H7 (cell line): ENCODE measurements at regions not wholly inside any gene's neighbourhood (a gene's known extent, or its start where the extent isn't known, plus 50 kb on each side); places are given as distances from the start of the nearest gene placed in this dataset.
"Not testable (repeated sequence)": the region's sequence is repeated elsewhere in the genome, so short reads cannot be mapped to it uniquely, and the experiment has no call there.

Experiments used
- DNase-seq: peaks from one replicate; pipeline ENCODE4 v3.0.0; 2012
- H3K27me3 ChIP-seq: 2 replicates; pipeline ENCODE4 v1.6.0; 2011; ENCODE audit warnings: mild to moderate bottlenecking, low read length; ENCODE audit not compliant: control insufficient read depth, insufficient read depth
- H3K36me3 ChIP-seq: replicated peaks from 2 replicates; pipeline ENCODE4 v1.5.1; 2011; ENCODE audit warnings: low read length; ENCODE audit not compliant: control insufficient read depth, insufficient read depth
- H3K4me3 ChIP-seq: 2 replicates; pipeline ENCODE4 v1.5.1; 2011; ENCODE audit warnings: low read depth, mild to moderate bottlenecking, control low read depth, low read length, moderate library complexity; ENCODE audit not compliant: insufficient read depth

DNA sequence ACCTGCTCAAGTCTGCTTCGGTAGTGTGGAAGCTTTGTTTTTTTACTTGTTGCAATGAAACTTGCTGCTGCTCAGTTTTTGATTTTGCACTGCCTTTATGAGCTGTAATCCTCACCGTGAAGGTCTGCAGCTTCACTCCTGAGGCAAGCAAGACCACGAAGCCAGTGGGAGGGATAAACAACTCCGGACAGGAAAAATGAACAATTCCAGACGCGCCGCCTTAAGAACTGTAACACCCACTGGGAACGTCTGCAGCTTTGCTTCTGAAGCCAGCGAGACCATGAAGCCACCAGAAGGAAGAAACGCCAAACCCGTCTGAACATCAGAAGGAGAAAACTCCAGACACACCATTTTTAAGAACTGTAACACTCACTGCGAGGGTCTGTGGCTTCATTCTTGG is 245.7 kb upstream of the REG3G start:
- DNase-seq: no peak
- H3K36me3 ChIP-seq: no peaks in the 10 kb centered on the region
- H3K27me3 ChIP-seq: no peaks in the 10 kb centered on the region; the same call in 1 of the 2 replicates
- no peak overlapping the region for H3K4me3 ChIP-seq

DNA sequence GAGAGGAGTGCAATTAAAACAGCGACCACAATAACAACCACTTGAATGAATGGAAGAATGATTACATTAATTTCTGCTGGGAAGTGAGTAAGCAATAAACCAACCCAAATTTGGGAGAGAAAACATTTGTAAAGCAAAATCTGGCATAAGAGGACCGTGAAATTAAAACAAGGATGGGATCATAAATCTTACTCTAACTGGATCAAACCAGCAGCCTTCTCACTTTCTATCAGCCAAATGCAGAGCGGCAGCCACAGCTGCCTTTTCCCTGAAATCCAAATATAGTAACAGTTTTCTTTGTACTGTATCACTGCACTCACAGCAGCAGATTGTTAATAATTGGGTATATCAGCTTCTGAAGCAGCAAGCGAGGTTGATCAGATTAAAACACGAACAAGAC is 245.2 kb upstream of the REG3G start:
- no peak for DNase-seq
- H3K27me3 ChIP-seq: no peaks in the 10 kb centered on the region; the same call in 1 of the 2 replicates
- H3K36me3 ChIP-seq: no peaks in the 10 kb centered on the region
- no peak overlapping the region for H3K4me3 ChIP-seq

DNA sequence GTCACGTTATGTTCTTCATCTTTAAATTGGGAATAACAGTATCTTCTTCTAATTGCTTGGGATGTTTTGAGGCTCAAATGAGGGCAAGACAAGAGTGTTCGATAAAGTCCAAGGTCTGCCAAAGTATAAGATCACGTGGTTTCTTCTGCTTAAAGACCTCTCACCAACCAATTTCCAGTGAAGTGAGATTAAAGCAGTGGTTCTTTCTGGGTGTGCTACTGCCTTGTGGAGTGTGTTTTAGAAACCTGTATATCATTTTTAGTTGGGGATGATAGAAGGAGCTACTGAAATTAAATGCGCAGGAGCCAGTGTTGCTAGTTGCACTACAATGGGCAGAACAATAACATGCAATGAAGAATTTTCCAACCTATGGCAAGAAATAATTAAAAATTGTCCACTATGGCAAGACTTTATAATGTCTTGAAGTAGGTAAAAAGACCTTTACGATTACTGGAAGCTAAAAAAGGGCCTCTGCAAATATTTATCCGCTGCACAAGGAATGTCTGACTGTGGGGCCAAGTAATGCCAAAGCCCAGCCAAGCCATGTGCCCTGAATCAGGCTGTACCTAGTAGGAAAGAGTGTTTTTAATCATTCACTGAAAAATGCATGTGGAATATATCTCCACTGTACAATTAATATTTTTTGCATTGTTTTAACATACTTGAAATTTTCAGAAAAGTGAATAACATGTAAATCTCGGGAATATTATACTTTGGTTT is 244.5 kb upstream of the REG3G start:
- Histone ChIP-seq H3K4me3 (no peak overlapping the region), H3K36me3 (no peaks in the 10 kb centered on the region), H3K27me3 (no peaks in the 10 kb centered on the region)
- DNase-seq: no peak

DNA sequence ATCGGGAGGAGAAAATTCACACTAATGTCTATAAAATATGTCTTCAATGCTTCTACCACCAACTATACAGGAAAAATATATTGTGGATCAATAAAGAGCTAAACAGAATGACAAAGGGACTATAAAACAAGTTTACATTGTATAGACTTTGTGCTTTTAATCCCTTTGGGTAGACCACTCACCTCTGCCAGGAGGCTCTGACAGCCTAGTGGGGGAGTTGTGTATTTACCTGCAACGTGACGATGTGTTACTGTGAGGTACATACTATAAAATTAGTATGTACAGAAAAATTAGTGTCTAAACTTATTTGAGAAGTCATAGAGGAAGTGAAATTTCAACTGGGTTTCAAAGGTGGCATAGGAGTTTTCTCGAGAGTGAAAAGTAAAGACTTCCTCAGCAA is 243.3 kb upstream of the REG3G start:
- Histone ChIP-seq H3K27me3 (no peaks in the 10 kb centered on the region), H3K4me3 (no peak overlapping the region), H3K36me3 (no peaks in the 10 kb centered on the region)
- peak; percentile 25 for DNase-seq

DNA sequence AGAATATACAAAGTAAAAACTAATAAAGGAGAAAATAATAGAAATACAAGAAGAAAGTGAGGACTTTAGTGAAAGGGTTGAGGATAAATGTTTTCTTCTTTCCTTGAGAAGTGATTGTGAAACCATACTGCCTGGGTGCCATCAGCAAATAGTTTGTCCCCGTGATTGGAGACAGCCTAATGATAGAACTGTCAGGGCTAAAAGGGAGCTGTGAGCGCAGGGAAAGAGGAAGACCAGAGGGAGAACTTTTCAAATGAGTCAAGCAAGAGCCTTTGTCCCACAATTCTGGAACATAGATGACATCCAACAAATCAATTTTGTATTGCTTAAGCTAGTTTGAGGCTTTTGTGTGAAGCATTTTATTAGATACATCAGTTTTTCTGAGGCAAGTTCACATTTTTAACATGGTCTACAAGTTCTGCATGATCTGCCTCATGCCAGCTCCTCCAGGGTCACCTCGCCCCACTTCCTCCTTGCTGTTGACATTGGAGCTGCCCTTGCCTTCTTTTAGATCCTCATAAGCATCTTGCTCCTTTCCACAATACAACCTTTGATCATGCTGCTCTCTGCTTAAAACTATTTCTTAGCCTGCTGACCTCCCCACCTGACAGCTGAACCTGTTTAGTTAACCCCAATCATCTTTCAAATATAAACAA is 213.4 kb upstream of the REG3G start:
- H3K27me3 ChIP-seq: no peaks in the 10 kb centered on the region
- no peak overlapping the region for H3K4me3 ChIP-seq
- DNase-seq: no peak
- H3K36me3 ChIP-seq: no peaks in the 10 kb centered on the region

DNA sequence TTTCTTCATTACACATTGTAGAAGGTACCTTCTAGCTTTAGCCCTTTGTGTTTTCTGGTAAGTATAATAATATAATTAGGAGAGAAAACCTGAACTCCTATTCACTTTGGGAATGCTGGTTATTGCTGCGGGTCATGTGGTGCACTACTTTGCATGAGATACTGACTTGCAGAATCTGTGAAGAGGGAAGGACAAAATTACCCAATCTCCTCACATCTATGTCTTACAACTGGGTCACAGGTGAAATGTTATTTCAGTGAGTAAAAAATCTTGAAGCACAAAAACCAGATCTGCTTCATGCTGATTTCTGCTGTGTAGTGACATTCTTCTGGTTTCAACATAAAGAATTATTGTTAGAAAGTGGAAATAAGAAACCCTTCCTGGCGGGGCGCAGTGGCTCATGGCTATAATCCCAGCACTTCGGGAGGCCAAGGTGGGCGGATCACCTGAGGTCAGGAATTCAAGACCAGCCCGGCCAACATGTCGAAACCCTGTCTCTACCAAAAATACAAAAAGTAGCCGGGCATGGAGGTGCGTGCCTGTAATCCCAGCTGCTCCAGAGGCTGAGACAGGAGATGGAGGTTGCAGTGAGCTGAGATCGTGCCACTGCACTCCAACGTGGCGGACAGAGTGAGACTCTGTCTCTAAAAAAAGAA is 211.0 kb upstream of the REG3G start:
- no peaks in the 10 kb centered on the region for H3K27me3 ChIP-seq
- no peak for DNase-seq

DNA sequence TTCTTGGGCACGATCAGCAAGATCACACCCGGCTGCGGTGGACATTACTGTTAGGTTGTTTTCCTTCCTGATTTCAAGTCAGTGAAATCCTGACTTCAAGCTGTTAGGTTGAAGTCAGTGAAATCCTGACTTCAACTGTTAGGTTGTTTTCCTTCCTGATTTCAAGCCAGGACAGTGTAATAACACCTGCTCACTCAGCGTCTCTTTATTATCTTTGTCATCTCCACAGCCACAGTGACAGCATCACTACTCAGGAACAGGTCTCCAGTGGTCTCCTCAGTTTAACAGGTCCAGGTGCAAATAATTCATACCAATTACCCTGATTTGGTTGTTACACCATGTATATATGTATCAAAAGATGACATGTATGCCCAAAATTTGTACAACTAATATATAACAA is 208.1 kb upstream of the REG3G start:
- no peaks in the 10 kb centered on the region for H3K36me3 ChIP-seq
- DNase-seq: no peak
- no peaks in the 10 kb centered on the region for H3K27me3 ChIP-seq
- no peak overlapping the region for H3K4me3 ChIP-seq

More for the DNA sequence above, 211.0 kb upstream of the REG3G start:
- H3K4me3 ChIP-seq: no peak overlapping the region
- H3K36me3 ChIP-seq: no peaks in the 10 kb centered on the region

DNA sequence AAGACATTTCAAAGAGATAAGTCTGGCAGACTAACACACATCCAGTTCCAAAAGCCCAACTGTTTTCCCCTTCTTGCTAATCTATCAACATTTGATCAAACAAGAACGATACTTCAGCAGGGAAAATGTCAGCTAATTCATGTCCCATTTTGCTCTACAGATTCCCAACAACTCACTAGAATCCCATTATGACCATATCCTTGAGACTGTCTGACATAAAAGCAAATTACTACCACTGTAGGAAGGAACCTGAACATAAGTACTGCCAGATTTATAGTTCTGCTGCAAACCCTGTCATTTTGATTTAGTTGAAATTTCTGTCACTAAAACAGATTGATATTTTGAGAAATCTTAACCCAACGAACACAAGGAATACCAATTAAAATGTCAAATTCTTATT is 193.0 kb upstream of the REG3G start:
- H3K4me3 ChIP-seq: no peak overlapping the region
- peaks cover 4% of the 10 kb centered on the region; the same call in 1 of the 2 replicates for H3K27me3 ChIP-seq
- no peak for DNase-seq
- H3K36me3 ChIP-seq: no peaks in the 10 kb centered on the region

DNA sequence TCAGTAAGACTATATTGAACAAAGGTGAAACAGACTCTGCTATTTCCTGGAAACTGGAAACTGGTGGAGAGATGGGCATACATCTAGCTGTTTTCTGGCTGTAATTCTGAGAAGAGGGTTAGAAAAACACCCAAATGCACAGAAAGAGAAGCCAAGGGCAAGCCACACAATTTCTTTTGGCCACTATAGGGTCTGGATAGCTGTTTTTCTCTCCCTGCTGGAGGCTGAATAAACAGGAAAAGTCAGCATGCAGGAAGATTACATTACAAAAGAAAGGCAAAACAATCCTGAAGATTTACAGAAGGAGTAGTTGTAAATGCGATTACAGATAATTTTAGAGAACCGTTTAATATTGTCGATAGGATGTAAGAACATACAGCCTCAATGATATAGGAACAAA is 186.2 kb upstream of the REG3G start:
- Histone ChIP-seq H3K36me3 (no peaks in the 10 kb centered on the region), H3K27me3 (peaks cover 26% of the 10 kb centered on the region), H3K4me3 (no peak overlapping the region)
- DNase-seq: peak; percentile 15

DNA sequence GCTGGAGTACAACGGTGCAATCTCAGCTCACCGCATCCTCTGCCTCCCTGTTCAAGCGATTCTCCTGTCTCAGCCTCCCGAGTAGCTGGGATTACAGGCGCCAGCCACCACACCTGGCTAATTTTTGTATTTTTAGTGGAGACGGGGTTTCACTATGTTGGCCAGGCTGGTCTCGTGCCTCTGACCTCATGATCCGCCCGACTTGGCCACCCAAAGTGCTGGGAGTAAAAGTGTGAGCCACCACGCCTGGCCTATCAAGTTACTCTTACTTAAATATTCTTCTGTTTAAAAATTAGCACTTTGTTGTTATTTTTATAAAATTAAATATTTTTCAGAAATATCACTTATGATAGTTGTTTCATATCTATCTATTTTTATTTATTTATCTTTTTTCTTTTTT is 185.2 kb upstream of the REG3G start:
- H3K27me3 ChIP-seq: peaks cover 26% of the 10 kb centered on the region
- not testable (repeated sequence) for DNase-seq, H3K4me3 ChIP-seq, H3K36me3 ChIP-seq

DNA sequence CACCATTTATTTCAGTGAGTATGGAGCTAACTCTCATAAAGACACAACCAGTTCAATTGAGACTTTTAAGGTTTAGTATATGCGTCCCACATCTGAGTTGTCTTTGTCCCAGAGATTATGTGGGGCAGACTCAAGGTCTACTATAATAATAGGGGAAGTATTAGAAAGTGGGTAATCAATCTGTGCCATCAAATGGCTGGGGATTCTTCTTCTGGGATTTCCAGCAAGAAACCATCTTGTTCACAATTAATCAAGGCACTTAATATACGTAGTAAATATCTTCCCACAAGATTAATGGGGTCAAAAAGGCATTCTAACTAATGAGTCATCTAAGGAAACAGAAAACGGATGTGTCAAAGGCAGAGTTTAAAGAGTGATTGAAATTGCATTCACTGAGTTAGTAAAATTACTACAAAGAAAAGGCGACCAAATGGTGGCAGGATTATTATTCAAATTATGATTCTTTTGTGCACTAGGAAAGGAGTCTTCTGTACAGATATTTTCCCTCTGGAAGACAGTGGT is 179.8 kb upstream of the REG3G start:
- H3K4me3 ChIP-seq: no peak overlapping the region
- no peaks in the 10 kb centered on the region for H3K36me3 ChIP-seq
- DNase-seq: no peak
- H3K27me3 ChIP-seq: peaks cover 4% of the 10 kb centered on the region

DNA sequence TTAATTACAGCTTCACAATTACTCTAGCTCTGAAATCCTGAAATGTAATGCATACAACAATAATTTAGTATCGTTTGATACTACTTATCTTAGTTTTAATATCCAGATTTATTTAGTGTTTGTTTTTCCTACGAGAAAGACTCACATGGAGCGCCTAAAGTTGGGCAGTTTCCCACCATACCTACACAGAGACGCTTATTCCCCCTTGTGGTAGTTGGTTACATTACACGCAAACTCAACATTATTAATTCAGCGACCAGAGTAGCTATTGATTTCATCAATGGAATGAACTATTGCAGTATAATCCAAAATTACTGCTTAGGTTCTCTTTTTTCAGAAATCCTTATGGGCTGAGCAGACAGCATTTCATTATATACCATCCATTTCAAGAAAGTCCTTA is 164.0 kb upstream of the REG3G start:
- Histone ChIP-seq H3K36me3 (no peaks in the 10 kb centered on the region), H3K27me3 (no peaks in the 10 kb centered on the region), H3K4me3 (no peak overlapping the region)
- peak; percentile 10 for DNase-seq

DNA sequence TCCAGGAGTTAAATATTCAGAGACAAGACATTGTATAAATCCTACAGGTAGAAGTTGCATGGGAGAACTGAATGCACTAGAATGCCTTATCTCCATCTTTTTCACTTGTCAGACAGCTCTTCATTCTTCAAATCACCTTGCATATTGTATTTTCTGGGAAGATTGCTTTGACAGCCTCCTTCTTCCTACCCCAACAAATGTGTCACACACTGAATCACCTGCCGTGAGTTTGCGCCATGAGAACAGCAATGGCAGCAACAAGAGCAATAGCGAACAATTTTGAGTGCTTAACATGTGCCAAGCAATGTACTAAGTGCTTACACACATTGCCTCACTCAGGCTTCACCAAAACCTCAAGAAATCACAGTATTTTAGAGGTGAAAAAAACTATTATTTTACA is 161.3 kb upstream of the REG3G start:
- no peaks in the 10 kb centered on the region for H3K27me3 ChIP-seq
- DNase-seq: no peak
- H3K4me3 ChIP-seq: no peak overlapping the region

DNA sequence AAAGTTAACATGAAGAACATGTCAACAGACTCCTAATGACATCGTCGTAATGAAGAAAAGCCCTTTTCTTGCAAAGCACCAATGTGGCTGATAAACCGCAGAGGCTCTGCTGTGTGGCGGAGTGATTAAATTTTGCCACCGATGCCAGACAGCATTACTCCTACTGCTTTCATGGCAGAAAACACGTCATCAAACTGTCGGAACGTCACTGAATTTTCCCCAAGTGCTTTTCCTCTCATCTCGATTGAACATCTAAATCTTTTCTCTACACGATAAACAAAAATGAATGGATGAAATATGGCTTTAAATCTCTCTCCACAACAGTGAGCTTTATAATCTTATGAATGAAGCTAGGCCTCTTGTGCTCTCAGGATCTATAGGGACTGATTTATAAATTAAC is 159.8 kb upstream of the REG3G start:
- no peak for DNase-seq
- no peak overlapping the region for H3K4me3 ChIP-seq
- no peaks in the 10 kb centered on the region for H3K36me3 ChIP-seq
- H3K27me3 ChIP-seq: no peaks in the 10 kb centered on the region

More for the DNA sequence above, 161.3 kb upstream of the REG3G start:
- H3K36me3 ChIP-seq: no peaks in the 10 kb centered on the region
